K562 (cell line): ENCODE measurements at regions not wholly inside any gene's neighbourhood (a gene's known extent, or its start where the extent isn't known, plus 50 kb on each side); places are given as distances from the start of the nearest gene placed in this dataset.
A peak's percentile ranks its signal among the peaks of the same experiment; 100 is the strongest.

Source experiments
- ATF7 ChIP-seq: fragments of 450-650 bp; IDR thresholded peaks from 2 replicates; pipeline ENCODE4 v1.7.1; 2014; ENCODE audit warnings: mild to moderate bottlenecking, moderate library complexity
- BCOR ChIP-seq: fragments of 450-650 bp; IDR thresholded peaks from 2 replicates; pipeline ENCODE4 v1.6.1; 2016
- CBFA2T2 ChIP-seq: fragments of 450-650 bp; conservative IDR thresholded peaks from 2 replicates; pipeline ENCODE4 v1.6.1; 2017; ENCODE audit warnings: mild to moderate bottlenecking
- CREB1 ChIP-seq, 2 experiments: sonication (generic) in 1 of 2; formaldehyde crosslinking in 1 of 2; IDR thresholded peaks; 2 replicates each; pipeline versions ENCODE4 v1.6.1 to v1.8.0; 2012 to 2022; ENCODE audit warnings: inconsistent platforms in 1 of 2, mild to moderate bottlenecking in 1 of 2, missing genetic modification reagents in 1 of 2, moderate library complexity in 1 of 2
- CXXC5 ChIP-seq: fragments of 250-450 bp; sonication (Bioruptor Pico); IDR thresholded peaks from 2 replicates; pipeline ENCODE4 v1.8.0; 2022; ENCODE audit warnings: inconsistent platforms, mild to moderate bottlenecking, moderate library complexity
- HDAC3 ChIP-seq: fragments of 450-650 bp; IDR thresholded peaks from 2 replicates; pipeline ENCODE4 v1.6.1; 2018; ENCODE audit warnings: borderline replicate concordance, mild to moderate bottlenecking, moderate library complexity; ENCODE audit not compliant: partially characterized antibody
- JUND ChIP-seq, 2 experiments: IDR thresholded peaks; 2 replicates in 1 of 2; 3 replicates in 1 of 2; pipeline ENCODE4 v1.6.1; 2011; ENCODE audit warnings: borderline replicate concordance in 2 of 2, low read depth in 2 of 2, low read length in 2 of 2, improper control_type of control experiment in 1 of 2, missing biosample characterization in 1 of 2, missing genetic modification characterization in 1 of 2, missing genetic modification reagents in 1 of 2
- L3MBTL2 ChIP-seq: fragments of 450-650 bp; IDR thresholded peaks from 2 replicates; pipeline ENCODE4 v1.6.1; 2016; ENCODE audit warnings: mild to moderate bottlenecking, moderate library complexity
- MTA3 ChIP-seq: fragments of 450-650 bp; formaldehyde crosslinking; IDR thresholded peaks from 2 replicates; pipeline ENCODE4 v1.6.1; 2017; ENCODE audit warnings: mild to moderate bottlenecking, borderline replicate concordance
- NBN ChIP-seq: fragments of 450-650 bp; IDR thresholded peaks from 2 replicates; pipeline ENCODE4 v1.6.1; 2016; ENCODE audit warnings: low read depth, mild to moderate bottlenecking
- NFIC ChIP-seq: fragments of 450-650 bp; IDR thresholded peaks from 2 replicates; pipeline ENCODE4 v1.6.1; 2017; ENCODE audit warnings: mild to moderate bottlenecking, inconsistent platforms
- RAD21 ChIP-seq, 2 experiments: fragments of 250-450 bp in 1 of 2; fragments of 450-650 bp in 1 of 2; sonication (Bioruptor Pico) in 1 of 2; formaldehyde crosslinking in 1 of 2; IDR thresholded peaks in 1 of 2; conservative IDR thresholded peaks in 1 of 2; 2 replicates each; pipeline versions ENCODE4 v1.4.0 to v1.8.0; 2020 to 2022; ENCODE audit warnings: mild to moderate bottlenecking in 2 of 2, moderate library complexity in 1 of 2
- TF ChIP-seq, protein P1 (sequence below): IDR thresholded peaks from 2 replicates; pipeline ENCODE4 v1.6.1; 2012; ENCODE audit warnings: low read depth, low read length, improper control_type of control experiment, borderline replicate concordance
- TF ChIP-seq, protein P2 (sequence below): fragments of 450-650 bp; IDR thresholded peaks from 2 replicates; pipeline ENCODE4 v1.6.1; 2017; ENCODE audit warnings: mild to moderate bottlenecking, moderate library complexity
- TF ChIP-seq, protein P3 (sequence below): fragments of 450-650 bp; formaldehyde crosslinking; IDR thresholded peaks from 2 replicates; pipeline ENCODE4 v1.4.0; 2022; ENCODE audit warnings: missing genetic modification characterization
- TF ChIP-seq, protein P4 (sequence below): fragments of 450-650 bp; IDR thresholded peaks from 2 replicates; pipeline ENCODE4 v1.6.1; 2018; ENCODE audit not compliant: partially characterized antibody
- TF ChIP-seq, protein P5 (sequence below), 2 experiments: fragments of 450-650 bp in 1 of 2; sonication (generic) in 1 of 2; formaldehyde crosslinking in 1 of 2; IDR thresholded peaks in 1 of 2; conservative IDR thresholded peaks in 1 of 2; 2 replicates each; pipeline versions ENCODE4 v1.6.1 to v1.8.1; 2016 to 2023; ENCODE audit warnings: mild to moderate bottlenecking in 2 of 2, moderate library complexity in 2 of 2, inconsistent platforms in 1 of 2, missing genetic modification reagents in 1 of 2

GRCh38 chr3:177284383-177284881 lies 87.2 kb upstream of the TBL1XR1 start (continued):
- TF ChIP-seq JUND (IDR thresholded peaks at IDR 0.05; ENCODE audit: borderline replicate concordance, low read depth, low read length) (peak; percentile 44; the same call in 1 of the 2 replicates), JUND (tag; IDR thresholded peaks at IDR 0.05; ENCODE audit: borderline replicate concordance, low read depth, low read length) (peak; percentile 20; the same call in 1 of the 3 replicates), CXXC5 (peak; percentile 79), CBFA2T2 (peak; percentile 53), NBN (peak; percentile 79; the same call in 1 of the 2 replicates), NFIC (peak; percentile 50), ATF7 (peak; percentile 69), BCOR (peak; percentile 41), RAD21 (CRISPR knock-in tag; conservative IDR thresholded peaks at IDR 0.05 in 1 of 2, IDR thresholded peaks at IDR 0.05 in 1 of 2) (peak; percentile 11 to 69; a peak in 2 of 4 replicates), L3MBTL2 (peak; percentile 83), HDAC3 (peak; percentile 57), MTA3 (0 out of 2 replicates have a peak, but pooled peaks have one; percentile 37), CREB1 (IDR thresholded peaks at IDR 0.05) (no peak), CREB1 (CRISPR knock-in tag; IDR thresholded peaks at IDR 0.05) (0 out of 2 replicates have a peak, but pooled peaks have one; percentile 23)
- TF ChIP-seq, protein P1, sequence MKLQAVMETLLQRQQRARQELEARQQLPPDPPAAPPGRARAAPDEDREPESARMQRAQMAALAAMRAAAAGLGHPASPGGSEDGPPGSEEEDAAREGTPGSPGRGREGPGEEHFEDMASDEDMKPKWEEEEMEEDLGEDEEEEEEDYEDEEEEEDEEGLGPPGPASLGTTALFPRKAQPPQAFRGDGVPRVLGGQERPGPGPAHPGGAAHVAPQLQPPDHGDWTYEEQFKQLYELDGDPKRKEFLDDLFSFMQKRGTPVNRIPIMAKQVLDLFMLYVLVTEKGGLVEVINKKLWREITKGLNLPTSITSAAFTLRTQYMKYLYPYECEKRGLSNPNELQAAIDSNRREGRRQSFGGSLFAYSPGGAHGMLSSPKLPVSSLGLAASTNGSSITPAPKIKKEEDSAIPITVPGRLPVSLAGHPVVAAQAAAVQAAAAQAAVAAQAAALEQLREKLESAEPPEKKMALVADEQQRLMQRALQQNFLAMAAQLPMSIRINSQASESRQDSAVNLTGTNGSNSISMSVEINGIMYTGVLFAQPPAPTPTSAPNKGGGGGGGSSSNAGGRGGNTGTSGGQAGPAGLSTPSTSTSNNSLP: 0 out of 2 replicates have a peak, but pooled peaks have one; percentile 19
- TF ChIP-seq, protein P2, sequence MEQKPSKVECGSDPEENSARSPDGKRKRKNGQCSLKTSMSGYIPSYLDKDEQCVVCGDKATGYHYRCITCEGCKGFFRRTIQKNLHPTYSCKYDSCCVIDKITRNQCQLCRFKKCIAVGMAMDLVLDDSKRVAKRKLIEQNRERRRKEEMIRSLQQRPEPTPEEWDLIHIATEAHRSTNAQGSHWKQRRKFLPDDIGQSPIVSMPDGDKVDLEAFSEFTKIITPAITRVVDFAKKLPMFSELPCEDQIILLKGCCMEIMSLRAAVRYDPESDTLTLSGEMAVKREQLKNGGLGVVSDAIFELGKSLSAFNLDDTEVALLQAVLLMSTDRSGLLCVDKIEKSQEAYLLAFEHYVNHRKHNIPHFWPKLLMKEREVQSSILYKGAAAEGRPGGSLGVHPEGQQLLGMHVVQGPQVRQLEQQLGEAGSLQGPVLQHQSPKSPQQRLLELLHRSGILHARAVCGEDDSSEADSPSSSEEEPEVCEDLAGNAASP: peak; percentile 61; the same call in 1 of the 2 replicates
- TF ChIP-seq, protein P3, sequence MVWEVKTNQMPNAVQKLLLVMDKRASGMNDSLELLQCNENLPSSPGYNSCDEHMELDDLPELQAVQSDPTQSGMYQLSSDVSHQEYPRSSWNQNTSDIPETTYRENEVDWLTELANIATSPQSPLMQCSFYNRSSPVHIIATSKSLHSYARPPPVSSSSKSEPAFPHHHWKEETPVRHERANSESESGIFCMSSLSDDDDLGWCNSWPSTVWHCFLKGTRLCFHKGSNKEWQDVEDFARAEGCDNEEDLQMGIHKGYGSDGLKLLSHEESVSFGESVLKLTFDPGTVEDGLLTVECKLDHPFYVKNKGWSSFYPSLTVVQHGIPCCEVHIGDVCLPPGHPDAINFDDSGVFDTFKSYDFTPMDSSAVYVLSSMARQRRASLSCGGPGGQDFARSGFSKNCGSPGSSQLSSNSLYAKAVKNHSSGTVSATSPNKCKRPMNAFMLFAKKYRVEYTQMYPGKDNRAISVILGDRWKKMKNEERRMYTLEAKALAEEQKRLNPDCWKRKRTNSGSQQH (CRISPR knock-in tag): no peak
- TF ChIP-seq, protein P4, sequence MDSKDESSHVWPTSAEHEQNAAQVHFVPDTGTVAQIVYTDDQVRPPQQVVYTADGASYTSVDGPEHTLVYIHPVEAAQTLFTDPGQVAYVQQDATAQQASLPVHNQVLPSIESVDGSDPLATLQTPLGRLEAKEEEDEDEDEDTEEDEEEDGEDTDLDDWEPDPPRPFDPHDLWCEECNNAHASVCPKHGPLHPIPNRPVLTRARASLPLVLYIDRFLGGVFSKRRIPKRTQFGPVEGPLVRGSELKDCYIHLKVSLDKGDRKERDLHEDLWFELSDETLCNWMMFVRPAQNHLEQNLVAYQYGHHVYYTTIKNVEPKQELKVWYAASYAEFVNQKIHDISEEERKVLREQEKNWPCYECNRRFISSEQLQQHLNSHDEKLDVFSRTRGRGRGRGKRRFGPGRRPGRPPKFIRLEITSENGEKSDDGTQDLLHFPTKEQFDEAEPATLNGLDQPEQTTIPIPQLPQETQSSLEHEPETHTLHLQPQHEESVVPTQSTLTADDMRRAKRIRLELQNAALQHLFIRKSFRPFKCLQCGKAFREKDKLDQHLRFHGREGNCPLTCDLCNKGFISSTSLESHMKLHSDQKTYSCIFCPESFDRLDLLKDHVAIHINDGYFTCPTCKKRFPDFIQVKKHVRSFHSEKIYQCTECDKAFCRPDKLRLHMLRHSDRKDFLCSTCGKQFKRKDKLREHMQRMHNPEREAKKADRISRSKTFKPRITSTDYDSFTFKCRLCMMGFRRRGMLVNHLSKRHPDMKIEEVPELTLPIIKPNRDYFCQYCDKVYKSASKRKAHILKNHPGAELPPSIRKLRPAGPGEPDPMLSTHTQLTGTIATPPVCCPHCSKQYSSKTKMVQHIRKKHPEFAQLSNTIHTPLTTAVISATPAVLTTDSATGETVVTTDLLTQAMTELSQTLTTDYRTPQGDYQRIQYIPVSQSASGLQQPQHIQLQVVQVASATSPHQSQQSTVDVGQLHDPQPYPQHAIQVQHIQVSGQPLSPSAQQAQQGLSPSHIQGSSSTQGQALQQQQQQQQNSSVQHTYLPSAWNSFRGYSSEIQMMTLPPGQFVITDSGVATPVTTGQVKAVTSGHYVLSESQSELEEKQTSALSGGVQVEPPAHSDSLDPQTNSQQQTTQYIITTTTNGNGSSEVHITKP: peak; percentile 77
- TF ChIP-seq, protein P5, sequence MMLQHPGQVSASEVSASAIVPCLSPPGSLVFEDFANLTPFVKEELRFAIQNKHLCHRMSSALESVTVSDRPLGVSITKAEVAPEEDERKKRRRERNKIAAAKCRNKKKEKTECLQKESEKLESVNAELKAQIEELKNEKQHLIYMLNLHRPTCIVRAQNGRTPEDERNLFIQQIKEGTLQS (IDR thresholded peaks at IDR 0.05): peak; percentile 50; the same call in 1 of the 2 replicates
- TF ChIP-seq, protein P5 (CRISPR knock-in tag; conservative IDR thresholded peaks at IDR 0.05): no peak
